ENCODE measurements at regions not wholly inside any gene's neighbourhood (a gene's known extent, or its start where the extent isn't known, plus 50 kb on each side); places are given as distances from the start of the nearest gene placed in this dataset.

GRCh38 chr18:56221195-56222065, 417.0 kb downstream of the TXNL1 start:
- TF ChIP-seq, protein P1, sequence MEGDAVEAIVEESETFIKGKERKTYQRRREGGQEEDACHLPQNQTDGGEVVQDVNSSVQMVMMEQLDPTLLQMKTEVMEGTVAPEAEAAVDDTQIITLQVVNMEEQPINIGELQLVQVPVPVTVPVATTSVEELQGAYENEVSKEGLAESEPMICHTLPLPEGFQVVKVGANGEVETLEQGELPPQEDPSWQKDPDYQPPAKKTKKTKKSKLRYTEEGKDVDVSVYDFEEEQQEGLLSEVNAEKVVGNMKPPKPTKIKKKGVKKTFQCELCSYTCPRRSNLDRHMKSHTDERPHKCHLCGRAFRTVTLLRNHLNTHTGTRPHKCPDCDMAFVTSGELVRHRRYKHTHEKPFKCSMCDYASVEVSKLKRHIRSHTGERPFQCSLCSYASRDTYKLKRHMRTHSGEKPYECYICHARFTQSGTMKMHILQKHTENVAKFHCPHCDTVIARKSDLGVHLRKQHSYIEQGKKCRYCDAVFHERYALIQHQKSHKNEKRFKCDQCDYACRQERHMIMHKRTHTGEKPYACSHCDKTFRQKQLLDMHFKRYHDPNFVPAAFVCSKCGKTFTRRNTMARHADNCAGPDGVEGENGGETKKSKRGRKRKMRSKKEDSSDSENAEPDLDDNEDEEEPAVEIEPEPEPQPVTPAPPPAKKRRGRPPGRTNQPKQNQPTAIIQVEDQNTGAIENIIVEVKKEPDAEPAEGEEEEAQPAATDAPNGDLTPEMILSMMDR (IDR thresholded peaks at IDR 0.05; ENCODE audit: borderline replicate concordance, extremely low read depth, low read length, poor library complexity, severe bottlenecking), result no peak
- TF ChIP-seq EZH2 (IDR thresholded peaks at IDR 0.05; ENCODE audit: borderline replicate concordance, low read depth, low read length, severe bottlenecking), result no peak
